GM18873 (cell line): ENCODE measurements at regions not wholly inside any gene's neighbourhood (a gene's known extent, or its start where the extent isn't known, plus 50 kb on each side); places are given as distances from the start of the nearest gene placed in this dataset.
"Not testable (repeated sequence)": the region's sequence is repeated elsewhere in the genome, so short reads cannot be mapped to it uniquely, and the experiment has no call there.

Experiments
- ATAC-seq: cut with Tn5 transposase; IDR thresholded peaks from one replicate; pipeline ENCODE4 v1.9.1; 2021; ENCODE audit warnings: mild to moderate bottlenecking, moderate library complexity, moderate number of reproducible peaks; ENCODE audit not compliant: unreplicated experiment, low FRiP score

- not testable (repeated sequence) for ATAC-seq
Measured at GRCh38 chr16:51254390-51254789, 103.3 kb upstream of the SALL1 start.

DNA sequence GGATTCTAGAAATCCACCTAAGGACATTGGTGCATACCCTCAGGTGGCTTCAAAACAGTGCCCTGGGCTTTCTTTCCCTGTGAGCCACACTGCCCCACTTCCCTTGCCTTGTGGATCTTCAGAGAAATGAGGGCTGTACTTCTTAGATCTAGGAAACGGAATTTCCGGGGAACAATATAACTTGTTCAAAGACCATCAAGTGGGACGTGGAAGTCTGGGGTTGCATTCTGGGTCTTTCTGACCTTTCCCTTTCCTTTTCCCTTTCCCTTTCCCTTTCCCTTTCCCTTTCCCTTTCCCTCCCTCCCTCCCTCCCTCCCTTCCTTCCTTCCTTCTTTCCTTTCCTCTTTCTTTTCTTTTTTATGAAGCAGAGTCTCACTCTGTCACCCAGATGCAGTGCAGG is 97.1 kb upstream of the SALL1 start:
- no peak for ATAC-seq

DNA sequence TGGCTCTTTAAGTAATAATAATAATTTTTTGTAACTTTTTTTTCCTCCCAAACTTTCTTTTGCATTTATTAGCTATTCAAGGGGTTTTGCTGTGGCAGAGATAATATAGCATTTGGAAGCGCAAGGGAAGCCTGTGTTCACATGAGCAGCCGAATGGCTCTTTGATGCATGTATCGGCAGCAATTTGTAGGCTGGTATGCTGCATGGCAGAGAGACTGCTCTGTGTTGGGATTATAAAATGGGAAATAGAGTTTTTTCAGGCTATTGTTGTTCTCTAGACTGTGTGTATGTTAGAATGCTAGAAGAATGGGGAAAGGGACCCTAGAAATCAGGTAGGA is 94.6 kb upstream of the SALL1 start:
- no peak for ATAC-seq

- ATAC-seq = no peak
Measured at GRCh38 chr16:51244887-51245657, 94.0 kb upstream of the SALL1 start.

GRCh38 chr16:51243936-51244436 is 92.9 kb upstream of the SALL1 start:
- ATAC-seq = no peak

GRCh38 chr16:51242296-51242994 is 91.4 kb upstream of the SALL1 start:
- ATAC-seq = no peak

DNA sequence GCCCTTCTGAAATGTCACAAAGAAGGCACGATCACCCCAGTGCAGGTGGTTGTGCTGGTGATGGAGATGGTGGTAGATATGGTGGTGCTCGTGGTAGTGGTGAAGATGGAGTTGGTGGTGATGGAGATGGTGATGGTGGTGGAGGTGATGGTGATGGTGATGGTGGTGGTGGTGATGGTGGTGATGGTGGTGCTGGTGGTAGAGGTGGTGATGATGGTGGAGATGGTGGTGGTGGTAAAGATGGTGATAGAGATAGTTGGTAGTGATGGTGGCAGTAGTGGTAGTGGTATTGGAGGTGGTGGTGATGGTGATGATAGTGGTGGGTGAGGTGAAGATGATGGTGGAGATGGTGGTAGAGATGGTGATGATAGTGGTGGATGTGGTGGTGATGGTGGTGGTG is 88.1 kb upstream of the SALL1 start:
- ATAC-seq = no peak

DNA sequence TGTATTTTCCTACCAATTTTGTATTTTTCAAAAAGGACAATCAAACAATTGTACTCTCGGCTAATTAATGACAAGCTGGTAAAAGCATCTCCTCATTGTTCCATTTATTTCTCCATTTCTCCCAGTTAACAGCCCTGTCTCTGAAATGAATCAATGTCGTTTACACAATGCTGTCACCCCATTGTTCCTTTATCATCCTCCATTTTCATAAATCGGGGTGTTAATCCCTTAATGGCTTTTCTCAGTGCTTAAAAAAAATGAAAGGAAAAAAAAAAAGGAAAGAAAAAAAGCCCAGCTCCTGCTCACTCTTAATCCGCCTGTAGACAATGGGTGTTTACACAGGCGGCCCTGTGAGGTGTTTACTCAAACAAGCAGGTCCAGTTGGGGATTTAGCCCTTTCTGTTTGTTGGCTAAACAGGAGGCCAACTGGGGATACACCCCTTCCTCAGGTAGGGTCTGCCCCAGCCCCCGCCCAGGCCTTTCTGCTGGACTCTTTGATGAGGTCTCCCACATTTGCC is 86.8 kb upstream of the SALL1 start:
- ATAC-seq = no peak

GRCh38 chr16:51237207-51237606 is 86.1 kb upstream of the SALL1 start:
- ATAC-seq = no peak

GRCh38 chr16:51236583-51236982 is 85.5 kb upstream of the SALL1 start:
- no peak for ATAC-seq

- ATAC-seq = no peak
Measured at GRCh38 chr16:51231702-51232101, 80.6 kb upstream of the SALL1 start.

DNA sequence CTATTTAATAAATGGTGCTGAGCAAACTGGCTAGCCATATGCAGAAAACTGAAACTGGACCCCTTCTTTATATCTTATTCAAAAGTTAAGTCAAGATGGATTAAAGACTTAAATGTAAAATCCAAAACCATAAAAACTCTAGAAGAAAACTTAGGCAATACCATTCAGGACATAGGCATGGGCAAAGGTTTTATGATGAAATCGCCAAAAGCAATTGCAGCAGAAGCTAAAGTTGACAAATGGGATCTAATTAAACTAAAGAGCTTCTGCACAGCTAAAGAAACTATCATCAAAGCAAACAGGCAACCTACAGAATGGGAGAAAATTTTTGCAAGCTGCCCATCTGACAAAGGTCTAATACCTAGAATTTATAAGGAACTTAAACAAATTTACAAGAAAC is 79.0 kb upstream of the SALL1 start:
- ATAC-seq = not testable (repeated sequence)

GRCh38 chr16:51228097-51228659 is 77.1 kb upstream of the SALL1 start:
- ATAC-seq = no peak

- no peak for ATAC-seq
Measured at GRCh38 chr16:51225878-51226277, 74.8 kb upstream of the SALL1 start.

- ATAC-seq = no peak
Measured at GRCh38 chr16:51224317-51224716, 73.2 kb upstream of the SALL1 start.

GRCh38 chr16:51222016-51222415 is 70.9 kb upstream of the SALL1 start:
- ATAC-seq = no peak

DNA sequence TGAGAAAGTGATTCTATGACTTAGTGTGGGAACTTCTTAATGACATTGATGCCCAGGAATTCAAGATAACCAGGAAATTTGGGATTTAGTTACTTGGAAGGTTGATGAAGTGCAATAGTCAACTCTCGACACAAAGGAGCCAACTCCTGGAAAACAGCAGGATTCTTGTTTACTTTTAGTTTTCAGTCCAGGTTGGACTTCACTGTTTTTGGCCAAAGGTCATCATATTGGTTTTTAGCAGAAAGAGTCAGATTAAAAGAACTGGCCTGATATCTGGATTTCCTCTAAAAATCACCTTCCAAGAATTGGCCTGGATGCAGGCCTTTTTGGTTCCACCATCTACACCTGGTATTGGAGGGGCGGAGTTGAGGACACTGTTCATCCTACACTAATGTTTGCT is 60.1 kb upstream of the SALL1 start:
- ATAC-seq = no peak

DNA sequence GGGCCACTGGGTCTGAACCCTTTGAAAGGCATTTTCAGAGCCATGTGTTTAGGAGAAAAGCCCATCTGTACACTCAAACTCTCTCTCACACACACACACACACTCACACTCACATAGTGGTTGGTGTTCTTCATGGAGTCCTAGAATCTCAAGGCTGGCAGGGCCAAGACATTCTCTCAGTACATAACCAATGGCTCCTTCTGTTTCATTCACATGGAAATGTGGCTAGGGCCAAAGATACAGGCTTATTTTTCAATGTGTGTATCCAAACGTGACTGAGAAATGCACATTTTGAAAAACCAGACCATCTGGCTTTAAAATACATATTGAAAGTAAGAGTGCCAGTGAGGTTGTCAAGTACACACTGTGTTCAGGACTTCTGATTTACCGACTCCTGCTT is 59.0 kb upstream of the SALL1 start:
- ATAC-seq = no peak

DNA sequence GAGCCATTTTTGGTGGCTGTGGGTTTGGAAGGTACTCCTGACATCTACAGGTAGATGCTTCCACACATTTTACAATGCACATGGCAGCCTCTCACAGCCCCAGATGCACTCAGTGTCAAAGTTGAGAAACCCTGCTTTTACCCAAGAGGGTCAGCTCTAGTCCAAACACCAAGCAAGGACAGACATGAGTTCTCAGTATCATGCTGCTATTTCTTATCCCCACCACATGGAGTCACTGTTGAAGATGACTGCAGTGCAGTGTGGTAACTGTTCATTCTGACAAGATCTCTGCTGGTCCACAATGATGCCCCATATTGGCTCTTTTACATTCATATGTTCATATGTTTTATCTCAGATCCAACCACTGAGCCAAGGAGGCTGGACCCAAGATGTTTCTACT is 50.5 kb upstream of the SALL1 start:
- no peak for ATAC-seq
